Testis (tissue), 2 donors: ENCODE measurements at regions not wholly inside any gene's neighbourhood (a gene's known extent, or its start where the extent isn't known, plus 50 kb on each side); places are given as distances from the start of the nearest gene placed in this dataset.

Source experiments
- DNase-seq: peaks from one replicate; pipeline ENCODE4 v3.0.0-alpha.2; 2019
- H3K27ac ChIP-seq, 2 donors: fragments of 200-600 bp; sonication (generic); one replicate each; pipeline ENCODE4 v1.5.1; 2019
- H3K27me3 ChIP-seq: fragments of 200-600 bp; sonication (generic); one replicate; pipeline ENCODE4 v1.5.1; 2019
- H3K36me3 ChIP-seq: fragments of 200-600 bp; sonication (generic); one replicate; pipeline ENCODE4 v1.5.1; 2017; ENCODE audit warnings: low read depth; ENCODE audit errors: missing control alignments
- H3K4me1 ChIP-seq: fragments of 200-600 bp; sonication (generic); one replicate; pipeline ENCODE4 v1.5.1; 2019
- H3K4me3 ChIP-seq, 2 donors: fragments of 200-600 bp; sonication (generic); one replicate each; pipeline ENCODE4 v1.5.1; 2017 to 2019
- H3K9me3 ChIP-seq: fragments of 200-600 bp; sonication (generic); one replicate; pipeline ENCODE4 v1.5.1; 2017
- POLR2A ChIP-seq: fragments of 450-650 bp; IDR thresholded peaks from one replicate; pipeline ENCODE4 v1.6.1; 2017; ENCODE audit warnings: antibody characterized with exemption, mild to moderate bottlenecking, moderate library complexity
- WGBS, 2 donors: methylation state at CpG; one replicate each; pipeline ENCODE4 v1.1.5; 2018; 5-methylcytosine and 5-hydroxymethylcytosine counted together
- intact Hi-C: fragments of 100-400 bp; cut with DNase I; formaldehyde crosslinking; loops from one replicate; pipeline ENCODE4 v1.15.1; 2023; ENCODE audit warnings: low total_unique reads
- TF ChIP-seq, protein P1 (sequence below), 3 experiments: fragments of 450-650 bp in 2 of 3; fragments of 200-600 bp in 1 of 3; sonication (generic) in 1 of 3; IDR thresholded peaks; one replicate each; pipeline ENCODE4 v1.5.1; 2016 to 2019; ENCODE audit warnings: antibody characterized with exemption in 3 of 3, mild to moderate bottlenecking in 2 of 3, moderate library complexity in 1 of 3

DNA sequence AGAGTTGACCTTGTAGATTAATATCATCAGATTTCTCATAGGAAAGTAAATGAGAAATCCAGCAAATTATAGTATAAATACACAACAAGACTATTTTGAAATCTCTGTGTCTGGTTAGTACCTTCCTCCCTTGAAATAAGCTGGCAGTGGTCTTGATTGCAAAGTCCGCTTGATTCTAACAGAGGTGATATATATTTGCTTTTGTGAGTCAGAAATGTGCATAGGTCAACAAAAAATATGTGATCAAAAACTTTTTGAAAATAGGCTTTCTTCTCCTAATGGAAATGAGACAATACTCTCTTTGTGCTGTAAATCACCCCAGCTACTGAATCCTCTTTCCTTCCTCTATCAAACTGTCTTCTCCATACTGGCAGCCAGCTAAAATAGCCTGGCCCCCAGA is 749.2 kb upstream of the CDH10 start:
- no peak for DNase-seq
- no peaks in the 10 kb centered on the region for H3K36me3 ChIP-seq
- H3K27ac ChIP-seq = no peak overlapping the region
- WGBS, 2 donors = 81 to 89% methylated on average over 1 of the region's 1 CpG
- TF ChIP-seq, protein P1, sequence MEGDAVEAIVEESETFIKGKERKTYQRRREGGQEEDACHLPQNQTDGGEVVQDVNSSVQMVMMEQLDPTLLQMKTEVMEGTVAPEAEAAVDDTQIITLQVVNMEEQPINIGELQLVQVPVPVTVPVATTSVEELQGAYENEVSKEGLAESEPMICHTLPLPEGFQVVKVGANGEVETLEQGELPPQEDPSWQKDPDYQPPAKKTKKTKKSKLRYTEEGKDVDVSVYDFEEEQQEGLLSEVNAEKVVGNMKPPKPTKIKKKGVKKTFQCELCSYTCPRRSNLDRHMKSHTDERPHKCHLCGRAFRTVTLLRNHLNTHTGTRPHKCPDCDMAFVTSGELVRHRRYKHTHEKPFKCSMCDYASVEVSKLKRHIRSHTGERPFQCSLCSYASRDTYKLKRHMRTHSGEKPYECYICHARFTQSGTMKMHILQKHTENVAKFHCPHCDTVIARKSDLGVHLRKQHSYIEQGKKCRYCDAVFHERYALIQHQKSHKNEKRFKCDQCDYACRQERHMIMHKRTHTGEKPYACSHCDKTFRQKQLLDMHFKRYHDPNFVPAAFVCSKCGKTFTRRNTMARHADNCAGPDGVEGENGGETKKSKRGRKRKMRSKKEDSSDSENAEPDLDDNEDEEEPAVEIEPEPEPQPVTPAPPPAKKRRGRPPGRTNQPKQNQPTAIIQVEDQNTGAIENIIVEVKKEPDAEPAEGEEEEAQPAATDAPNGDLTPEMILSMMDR (IDR thresholded peaks at IDR 0.05) = no peak
- TF ChIP-seq POLR2A = no peak
- H3K9me3 ChIP-seq = no peaks in the 10 kb centered on the region
- H3K4me3 ChIP-seq = no peak overlapping the region
- intact Hi-C loops = no loop called here
- no peaks in the 10 kb centered on the region for H3K27me3 ChIP-seq
- H3K4me1 ChIP-seq = no peaks in the 10 kb centered on the region

DNA sequence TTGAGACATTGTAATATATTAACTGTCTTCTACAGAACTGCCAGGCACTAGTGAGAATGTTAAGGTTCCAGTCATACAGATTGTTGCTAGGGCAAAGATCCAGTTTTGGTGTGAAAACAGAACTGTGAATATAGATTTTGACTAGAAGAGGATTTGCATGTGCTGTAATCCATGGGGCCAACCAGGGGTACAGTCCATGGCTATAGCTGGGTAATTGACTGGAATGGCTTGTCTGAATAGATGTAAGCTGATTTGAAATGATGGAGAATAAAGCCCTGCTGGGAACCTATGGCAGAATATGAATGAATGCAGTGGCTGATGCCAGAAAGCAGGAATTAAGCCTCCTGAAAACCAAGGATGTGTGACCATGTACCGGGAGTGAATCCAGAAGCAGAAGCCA is 748.5 kb upstream of the CDH10 start:
- no peak for DNase-seq
- no peak overlapping the region for H3K27ac ChIP-seq
- TF ChIP-seq, protein P1 (IDR thresholded peaks at IDR 0.05) = no peak
- TF ChIP-seq POLR2A = no peak
- intact Hi-C loops = no loop called here
- no peaks in the 10 kb centered on the region for H3K27me3 ChIP-seq
- no peaks in the 10 kb centered on the region for H3K4me1 ChIP-seq
- no peaks in the 10 kb centered on the region for H3K9me3 ChIP-seq
- H3K36me3 ChIP-seq = no peaks in the 10 kb centered on the region
- no peak overlapping the region for H3K4me3 ChIP-seq
- 74 to 81% methylated on average over 1 of the region's 1 CpG for WGBS, 2 donors

DNA sequence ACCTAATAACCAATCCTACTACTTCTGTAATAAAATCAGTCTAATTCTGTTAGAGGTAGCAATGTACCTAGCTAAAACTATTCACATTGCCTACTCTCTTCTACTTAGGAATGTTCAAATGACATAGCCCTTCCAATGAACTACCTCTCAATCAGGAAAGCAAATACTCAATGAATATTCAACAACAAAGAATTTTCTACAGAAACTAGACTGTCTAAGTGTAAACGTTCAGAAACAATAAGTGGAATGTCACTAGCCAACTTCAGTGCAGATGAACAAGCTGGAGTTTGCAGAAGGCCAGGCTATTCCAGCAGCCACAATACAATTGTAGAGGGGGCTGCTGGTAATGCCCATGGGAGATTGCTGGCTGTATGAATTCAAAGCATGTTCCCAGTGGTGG is 743.2 kb upstream of the CDH10 start:
- Histone ChIP-seq H3K27me3 (no peaks in the 10 kb centered on the region), H3K36me3 (no peaks in the 10 kb centered on the region), H3K9me3 (no peaks in the 10 kb centered on the region), H3K4me1 (no peaks in the 10 kb centered on the region), H3K4me3 (no peak overlapping the region), H3K27ac (no peak overlapping the region)
- intact Hi-C loops = no loop called here
- 73 to 88% methylated on average over 1 of the region's 1 CpG for WGBS, 2 donors
- TF ChIP-seq, protein P1 (IDR thresholded peaks at IDR 0.05) = no peak
- TF ChIP-seq POLR2A = no peak
- no peak for DNase-seq

DNA sequence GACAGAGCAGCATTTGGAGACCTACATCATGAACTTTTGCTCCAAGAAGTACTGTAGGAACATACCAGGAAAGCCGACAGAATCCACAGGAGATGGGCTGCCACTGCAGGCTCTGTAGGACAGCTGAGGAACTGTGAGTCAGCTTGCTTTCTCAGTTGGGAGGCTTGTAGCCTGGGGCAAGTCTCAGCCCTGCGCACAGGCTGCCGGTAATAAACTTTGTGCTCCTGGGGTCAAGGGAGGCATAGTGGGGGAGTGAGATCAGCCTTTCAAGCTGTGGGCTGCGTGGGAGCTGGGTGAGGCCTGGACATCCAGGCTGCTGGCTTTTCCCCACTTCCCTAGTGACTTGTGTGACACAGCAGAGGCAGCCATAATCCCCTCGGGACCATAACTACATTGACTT is 718.0 kb upstream of the CDH10 start:
- Histone ChIP-seq H3K4me1 (no peaks in the 10 kb centered on the region), H3K4me3 (no peak overlapping the region), H3K36me3 (no peaks in the 10 kb centered on the region), H3K9me3 (no peaks in the 10 kb centered on the region), H3K27me3 (no peaks in the 10 kb centered on the region), H3K27ac (no peak overlapping the region)
- no peak for DNase-seq
- TF ChIP-seq, protein P1 (IDR thresholded peaks at IDR 0.05) = no peak
- no peak for TF ChIP-seq POLR2A
- intact Hi-C loops = no loop called here
- 84 to 91% methylated on average over 4 to 5 of the region's 5 CpGs for WGBS, 2 donors

DNA sequence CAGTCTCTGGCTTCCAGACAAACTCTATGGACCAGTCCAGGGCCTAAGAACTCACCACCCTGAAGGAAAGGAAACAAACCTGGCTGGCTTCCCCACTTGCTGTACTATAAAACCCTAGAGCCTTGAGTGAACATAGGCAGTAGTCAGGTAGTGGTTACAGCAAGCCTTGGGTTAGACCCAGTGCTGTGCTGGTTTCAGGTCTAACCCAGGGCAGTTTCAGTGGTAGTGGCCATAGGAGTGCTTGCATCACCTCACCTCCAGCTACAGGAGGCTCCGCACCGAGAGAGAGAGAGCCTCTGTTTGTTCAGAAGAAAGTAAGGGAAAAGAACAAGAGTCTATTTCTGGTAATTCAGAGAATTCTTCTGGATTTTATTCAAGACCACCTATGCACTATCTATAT is 714.1 kb upstream of the CDH10 start:
- DNase-seq = no peak
- no peak overlapping the region for H3K4me3 ChIP-seq
- H3K36me3 ChIP-seq = no peaks in the 10 kb centered on the region
- TF ChIP-seq, protein P1 (IDR thresholded peaks at IDR 0.05) = no peak
- no peak for TF ChIP-seq POLR2A
- intact Hi-C loops = no loop called here
- H3K27ac ChIP-seq = no peak overlapping the region
- no peaks in the 10 kb centered on the region for H3K9me3 ChIP-seq
- no peaks in the 10 kb centered on the region for H3K27me3 ChIP-seq
- H3K4me1 ChIP-seq = no peaks in the 10 kb centered on the region
- 91 to 98% methylated on average over 2 of the region's 2 CpGs for WGBS, 2 donors
